ENCODE measurements at regions not wholly inside any gene's neighbourhood (a gene's known extent, or its start where the extent isn't known, plus 50 kb on each side); places are given as distances from the start of the nearest gene placed in this dataset.

DNA sequence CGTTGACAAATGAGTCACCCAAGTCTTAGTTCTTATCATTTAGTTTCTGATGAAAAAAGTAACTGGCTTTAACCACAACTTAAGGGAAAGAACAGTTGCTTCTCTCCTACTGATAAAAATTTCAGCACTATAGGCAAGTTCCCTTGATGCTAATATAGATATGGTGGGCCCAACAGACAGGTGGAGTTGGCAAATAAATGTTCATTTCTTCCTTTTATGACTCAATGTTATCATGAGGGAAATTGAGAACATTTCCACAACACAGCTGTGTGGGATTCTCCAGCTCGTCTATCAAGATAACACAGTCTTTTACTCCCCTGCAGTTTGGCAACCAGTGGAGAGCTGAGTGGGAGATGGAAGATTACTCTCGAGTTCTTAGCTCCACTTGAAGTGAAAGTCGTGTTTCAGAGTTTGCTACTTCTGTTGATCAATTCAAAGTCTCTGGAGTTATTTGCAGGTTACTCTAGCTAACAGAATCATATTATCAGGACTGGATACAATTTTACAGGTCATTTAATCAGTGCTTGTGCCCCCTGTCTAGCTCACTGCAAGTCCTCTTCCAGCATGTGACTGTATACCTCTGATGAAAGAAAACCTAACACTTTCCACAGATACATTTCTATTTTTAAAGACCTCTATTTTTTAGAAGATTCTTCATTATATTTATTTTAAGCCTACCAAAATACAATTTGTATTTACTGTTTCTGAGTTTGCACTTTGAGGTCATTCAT, 270.6 kb upstream of the GK2 start:
- no peak for TF ChIP-seq POLR2AphosphoS5 (IDR thresholded peaks at IDR 0.05; ENCODE audit: borderline replicate concordance, low read depth, low read length)
- no peak for TF ChIP-seq EZH2 (IDR thresholded peaks at IDR 0.05)
- no peak for TF ChIP-seq FOXP2 (optimal IDR thresholded peaks at IDR 0.05; ENCODE audit: control extremely low read depth, extremely low read length, insufficient read depth)

All from SK-N-MC (cell line).